Activated CD8-positive, alpha-beta T cell treated with anti-CD3 and anti-CD28 coated beads for 36 hours (primary cell): ENCODE measurements at regions not wholly inside any gene's neighbourhood (a gene's known extent, or its start where the extent isn't known, plus 50 kb on each side); places are given as distances from the start of the nearest gene placed in this dataset.

Experiments used
- ATAC-seq: fragments of 200-7000 bp; cut with Tn5 transposase; one replicate; pipeline ENCODE4 v1.10.0; 2021; ENCODE audit warnings: mild to moderate bottlenecking, moderate library complexity
- CTCF ChIA-PET: fragments of 350-600 bp; sonication (Branson Sonifier 250); formaldehyde crosslinking; loops from one replicate; lab custom pipeline; 2021; ENCODE audit warnings: antibody characterized with exemption; lab: Charles Lee
- POLR2A ChIA-PET: fragments of 350-600 bp; sonication (Branson Sonifier 250); formaldehyde crosslinking; loops from one replicate; lab custom pipeline; 2021; ENCODE audit warnings: antibody characterized with exemption; lab: Charles Lee
- DNase-seq: peaks from one replicate; pipeline ENCODE4 v3.0.0-alpha.2; 2020
- H3K27ac Mint-ChIP-seq: one replicate; pipeline ENCODE4 v1.8.0; 2021; ENCODE audit warnings: mild to moderate bottlenecking, mixed read lengths
- H3K27me3 Mint-ChIP-seq: one replicate; pipeline ENCODE4 v1.8.0; 2021; ENCODE audit warnings: mixed read lengths
- H3K36me3 Mint-ChIP-seq: one replicate; pipeline ENCODE4 v1.8.0; 2021; ENCODE audit warnings: low read depth, mixed read lengths
- H3K4me1 Mint-ChIP-seq: one replicate; pipeline ENCODE4 v1.8.0; 2021; ENCODE audit warnings: low read depth, mixed read lengths
- H3K4me3 Mint-ChIP-seq: one replicate; pipeline ENCODE4 v1.8.0; 2021; ENCODE audit warnings: mild to moderate bottlenecking, moderate library complexity, mixed read lengths
- H3K9me3 Mint-ChIP-seq: one replicate; pipeline ENCODE4 v1.8.0; 2021; ENCODE audit warnings: mixed read lengths
- intact Hi-C: fragments of 100-400 bp; cut with micrococcal nuclease; formaldehyde crosslinking; loops from one replicate; pipeline ENCODE4 v1.10.0; 2022
- TF ChIP-seq, protein P1 (sequence below): fragments of 200-600 bp; IDR thresholded peaks from one replicate; pipeline ENCODE4 v1.8.0; 2022; ENCODE audit warnings: antibody characterized with exemption, mild to moderate bottlenecking

DNA sequence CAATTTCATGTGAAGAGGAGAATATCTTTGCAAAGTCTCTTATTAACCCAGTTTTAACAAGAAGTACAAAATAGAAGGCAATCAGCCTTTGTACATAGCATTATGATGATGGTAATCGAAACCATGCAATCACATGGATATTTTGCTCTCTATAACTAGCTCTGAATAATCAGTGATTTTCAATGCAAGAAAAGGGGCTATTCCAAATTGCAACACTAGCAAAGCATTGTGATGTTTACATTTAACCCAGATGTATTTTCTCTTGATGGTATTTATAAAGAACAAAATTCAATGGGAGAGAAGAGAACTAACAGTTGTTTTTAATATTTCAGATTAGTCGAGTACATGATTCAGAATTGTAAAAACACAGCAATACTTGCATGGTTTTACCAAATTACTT lies 437.5 kb upstream of the DMAC1 start:
- POLR2A ChIA-PET: no interaction called here
- Mint-ChIP-seq H3K36me3 (no peaks in the 10 kb centered on the region), H3K27me3 (no peaks in the 10 kb centered on the region), H3K27ac (no peak overlapping the region), H3K9me3 (no peaks in the 10 kb centered on the region), H3K4me3 (no peak overlapping the region), H3K4me1 (no peaks in the 10 kb centered on the region)
- TF ChIP-seq, protein P1, sequence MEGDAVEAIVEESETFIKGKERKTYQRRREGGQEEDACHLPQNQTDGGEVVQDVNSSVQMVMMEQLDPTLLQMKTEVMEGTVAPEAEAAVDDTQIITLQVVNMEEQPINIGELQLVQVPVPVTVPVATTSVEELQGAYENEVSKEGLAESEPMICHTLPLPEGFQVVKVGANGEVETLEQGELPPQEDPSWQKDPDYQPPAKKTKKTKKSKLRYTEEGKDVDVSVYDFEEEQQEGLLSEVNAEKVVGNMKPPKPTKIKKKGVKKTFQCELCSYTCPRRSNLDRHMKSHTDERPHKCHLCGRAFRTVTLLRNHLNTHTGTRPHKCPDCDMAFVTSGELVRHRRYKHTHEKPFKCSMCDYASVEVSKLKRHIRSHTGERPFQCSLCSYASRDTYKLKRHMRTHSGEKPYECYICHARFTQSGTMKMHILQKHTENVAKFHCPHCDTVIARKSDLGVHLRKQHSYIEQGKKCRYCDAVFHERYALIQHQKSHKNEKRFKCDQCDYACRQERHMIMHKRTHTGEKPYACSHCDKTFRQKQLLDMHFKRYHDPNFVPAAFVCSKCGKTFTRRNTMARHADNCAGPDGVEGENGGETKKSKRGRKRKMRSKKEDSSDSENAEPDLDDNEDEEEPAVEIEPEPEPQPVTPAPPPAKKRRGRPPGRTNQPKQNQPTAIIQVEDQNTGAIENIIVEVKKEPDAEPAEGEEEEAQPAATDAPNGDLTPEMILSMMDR: no peak
- CTCF ChIA-PET: no interaction called here
- DNase-seq (no peak), ATAC-seq (no peak)
- intact Hi-C loops: no loop called here

DNA sequence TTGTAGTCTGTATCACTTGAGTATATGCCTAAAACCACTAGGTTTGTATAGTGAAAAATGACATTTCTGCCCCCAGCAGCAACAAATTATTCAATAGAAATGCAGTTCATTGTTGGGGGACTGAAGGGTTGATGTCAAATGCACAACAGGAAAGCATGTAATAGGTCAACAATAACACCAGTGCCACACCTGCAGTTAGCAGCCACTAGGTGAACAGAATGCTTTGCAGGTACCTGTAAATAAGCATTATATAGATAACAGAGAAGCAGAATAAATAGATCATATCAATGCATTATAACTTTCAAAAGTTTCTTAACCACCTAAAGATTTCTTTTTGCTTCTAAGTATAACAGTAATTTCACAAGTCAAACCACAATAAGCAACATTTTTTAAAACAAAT lies 435.9 kb upstream of the DMAC1 start:
- CTCF ChIA-PET: no interaction called here
- no peaks in the 10 kb centered on the region for H3K27me3 Mint-ChIP-seq
- no peaks in the 10 kb centered on the region for H3K36me3 Mint-ChIP-seq
- DNase-seq (no peak), ATAC-seq (no peak)
- H3K9me3 Mint-ChIP-seq: no peaks in the 10 kb centered on the region
- TF ChIP-seq, protein P1: no peak
- H3K4me3 Mint-ChIP-seq: no peak overlapping the region
- POLR2A ChIA-PET: no interaction called here
- H3K4me1 Mint-ChIP-seq: no peaks in the 10 kb centered on the region
- H3K27ac Mint-ChIP-seq: no peak overlapping the region
- intact Hi-C loops: no loop called here

GRCh38 chr9:8234316-8234715 lies 434.7 kb upstream of the DMAC1 start:
- intact Hi-C loops: no loop called here
- H3K27me3 Mint-ChIP-seq: no peaks in the 10 kb centered on the region
- ATAC-seq: no peak
- no peaks in the 10 kb centered on the region for H3K9me3 Mint-ChIP-seq
- POLR2A ChIA-PET: no interaction called here
- CTCF ChIA-PET: no interaction called here
- no peaks in the 10 kb centered on the region for H3K36me3 Mint-ChIP-seq
- no peak overlapping the region for H3K27ac Mint-ChIP-seq
- TF ChIP-seq, protein P1: no peak
- H3K4me1 Mint-ChIP-seq: no peaks in the 10 kb centered on the region
- H3K4me3 Mint-ChIP-seq: no peak overlapping the region
- no peak for DNase-seq

DNA sequence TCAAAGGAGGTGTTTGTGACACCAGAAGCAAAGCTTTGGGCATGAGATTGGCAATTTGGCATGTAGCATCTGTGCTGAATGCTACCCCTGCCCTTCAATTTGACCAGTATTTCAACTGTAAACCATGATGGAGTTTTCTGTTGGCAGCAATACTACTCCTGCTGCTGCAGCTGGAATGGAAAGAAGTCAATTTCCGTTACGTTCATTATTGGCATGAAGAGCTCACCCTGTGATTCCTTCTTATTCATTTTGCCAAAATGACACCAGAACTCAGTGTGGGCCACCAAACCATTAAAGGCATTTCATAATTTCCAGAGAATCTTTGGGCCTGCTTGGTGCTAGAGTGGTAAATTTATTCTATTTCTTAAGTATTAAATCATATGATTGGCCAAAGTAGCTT lies 433.1 kb upstream of the DMAC1 start:
- Mint-ChIP-seq H3K27ac (no peak overlapping the region), H3K4me1 (no peaks in the 10 kb centered on the region), H3K4me3 (no peak overlapping the region), H3K36me3 (no peaks in the 10 kb centered on the region), H3K9me3 (no peaks in the 10 kb centered on the region), H3K27me3 (no peaks in the 10 kb centered on the region)
- TF ChIP-seq, protein P1: no peak
- ATAC-seq (no peak), DNase-seq (no peak)
- CTCF ChIA-PET: no interaction called here
- intact Hi-C loops: no loop called here
- POLR2A ChIA-PET: no interaction called here

DNA sequence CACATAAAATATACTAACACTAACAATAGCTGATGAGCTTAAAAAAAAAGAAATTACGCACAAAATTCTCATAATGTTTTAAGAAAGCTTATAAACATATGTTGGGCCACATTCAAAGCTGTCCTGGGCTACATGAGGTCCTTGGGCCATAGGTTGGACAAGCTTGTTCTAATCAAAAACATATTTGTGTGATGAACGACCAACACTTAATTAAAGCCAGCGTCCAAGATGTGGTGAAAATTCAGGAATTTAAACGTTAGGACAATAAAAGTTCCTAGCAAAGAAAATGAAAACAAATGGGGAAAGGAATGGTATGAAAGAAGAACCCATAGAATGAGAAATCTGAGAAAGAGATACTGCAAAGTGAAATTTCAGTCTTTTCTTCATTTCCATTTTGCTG lies 429.6 kb upstream of the DMAC1 start:
- DNase-seq: no peak
- POLR2A ChIA-PET: no interaction called here
- intact Hi-C loops: no loop called here
- no peak overlapping the region for H3K4me3 Mint-ChIP-seq
- no peaks in the 10 kb centered on the region for H3K36me3 Mint-ChIP-seq
- no peak for ATAC-seq
- H3K27me3 Mint-ChIP-seq: no peaks in the 10 kb centered on the region
- H3K4me1 Mint-ChIP-seq: no peaks in the 10 kb centered on the region
- no peaks in the 10 kb centered on the region for H3K9me3 Mint-ChIP-seq
- H3K27ac Mint-ChIP-seq: no peak overlapping the region
- TF ChIP-seq, protein P1: no peak
- CTCF ChIA-PET: interaction anchor here (0.8 kb wide), 1 partner anchor 12 kb away, joined by 3 read pairs; no protein-coding TSS in a partner anchor
